Lower lobe of right lung (tissue), 2 donors: ENCODE measurements at regions not wholly inside any gene's neighbourhood (a gene's known extent, or its start where the extent isn't known, plus 50 kb on each side); places are given as distances from the start of the nearest gene placed in this dataset.

ENCODE experiments used
- ATAC-seq, 2 donors: fragments of 200-7000 bp; cut with Tn5 transposase; one replicate each; pipeline ENCODE4 v1.9.1; 2020 to 2022; ENCODE audit warnings: mild to moderate bottlenecking in 2 of 2, moderate library complexity in 2 of 2
- DNase-seq: peaks from one replicate; pipeline ENCODE4 v3.0.0-alpha.2; 2020
- H3K27ac ChIP-seq: fragments of 200-600 bp; one replicate; pipeline ENCODE4 v1.8.0; 2022
- H3K27me3 ChIP-seq: fragments of 200-600 bp; one replicate; pipeline ENCODE4 v1.8.0; 2022; ENCODE audit warnings: low read depth
- H3K36me3 ChIP-seq: fragments of 200-600 bp; one replicate; pipeline ENCODE4 v1.8.0; 2022; ENCODE audit warnings: mild to moderate bottlenecking
- H3K4me1 ChIP-seq: fragments of 200-600 bp; one replicate; pipeline ENCODE4 v1.8.0; 2022
- H3K4me3 ChIP-seq: fragments of 200-600 bp; one replicate; pipeline ENCODE4 v1.8.0; 2022; ENCODE audit warnings: mild to moderate bottlenecking
- H3K9me3 ChIP-seq: fragments of 200-600 bp; one replicate; pipeline ENCODE4 v1.8.0; 2022
- CTCF ChIP-seq: fragments of 200-600 bp; IDR thresholded peaks from one replicate; pipeline ENCODE4 v1.8.0; 2022; ENCODE audit warnings: antibody characterized with exemption, mild to moderate bottlenecking
- intact Hi-C: fragments of 100-400 bp; cut with DNase I; formaldehyde crosslinking; loops from one replicate; pipeline ENCODE4 v1.11.0; 2022
- donor health status: DM: no; HTN: yes; CAD: no; lungs with severe emphysema.

DNA sequence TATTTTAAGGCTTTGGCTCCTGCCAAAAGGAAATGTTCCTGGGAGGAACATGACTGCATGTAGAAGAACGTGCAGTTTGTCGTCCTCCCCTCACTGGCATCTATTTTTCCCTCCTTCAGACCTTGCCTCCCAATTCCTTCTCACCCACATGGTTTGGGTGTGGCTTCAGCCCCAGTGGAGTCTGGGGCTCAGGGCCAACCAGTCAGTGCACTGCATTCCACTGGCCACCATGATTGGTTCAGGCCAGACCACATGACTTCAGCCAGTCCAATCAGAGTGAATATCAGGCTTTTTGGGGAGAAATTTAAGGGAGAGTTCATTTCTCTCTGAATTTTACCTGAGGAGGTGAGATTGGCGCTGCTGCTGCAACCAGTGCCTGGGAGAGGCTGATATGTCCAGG lies 171.6 kb downstream of the ZIC5 start:
- ATAC-seq: no peak
- H3K27me3 ChIP-seq: no peaks in the 10 kb centered on the region
- no peak overlapping the region for H3K27ac ChIP-seq
- no peaks in the 10 kb centered on the region for H3K4me1 ChIP-seq
- no peak for TF ChIP-seq CTCF
- no peaks in the 10 kb centered on the region for H3K9me3 ChIP-seq
- DNase-seq: no peak
- no peaks in the 10 kb centered on the region for H3K36me3 ChIP-seq
- intact Hi-C loops: no loop called here
- no peak overlapping the region for H3K4me3 ChIP-seq

GRCh38 chr13:99798756-99799155 lies 172.8 kb downstream of the ZIC5 start:
- Histone ChIP-seq H3K27ac (no peak overlapping the region), H3K27me3 (no peaks in the 10 kb centered on the region), H3K9me3 (no peaks in the 10 kb centered on the region), H3K36me3 (no peaks in the 10 kb centered on the region), H3K4me1 (no peaks in the 10 kb centered on the region), H3K4me3 (no peak overlapping the region)
- DNase-seq (no peak), ATAC-seq (no peak)
- TF ChIP-seq CTCF: no peak
- intact Hi-C loops: no loop called here

DNA sequence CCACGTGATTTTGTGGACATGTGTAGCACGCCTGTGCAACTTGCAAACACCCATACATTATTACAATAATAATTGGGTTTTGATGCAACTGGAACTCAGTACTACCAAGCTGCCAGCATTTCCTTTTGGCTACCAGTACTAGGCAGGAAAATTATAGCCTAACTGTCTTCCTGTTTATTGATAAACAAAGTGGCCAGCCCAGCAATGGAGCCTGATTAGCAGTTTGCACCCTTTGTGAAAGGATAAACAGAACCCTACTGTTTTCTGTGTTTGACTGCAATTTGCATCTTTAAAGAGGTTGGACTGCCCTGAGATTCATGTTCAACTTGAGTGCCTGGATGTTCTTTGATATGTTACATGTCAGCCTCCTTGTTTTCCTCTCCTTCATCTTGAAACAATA lies 173.9 kb downstream of the ZIC5 start:
- DNase-seq (no peak), ATAC-seq (no peak)
- no peaks in the 10 kb centered on the region for H3K27me3 ChIP-seq
- H3K4me3 ChIP-seq: no peak overlapping the region
- H3K4me1 ChIP-seq: no peaks in the 10 kb centered on the region
- no peaks in the 10 kb centered on the region for H3K9me3 ChIP-seq
- intact Hi-C loops: no loop called here
- TF ChIP-seq CTCF: no peak
- no peaks in the 10 kb centered on the region for H3K36me3 ChIP-seq
- H3K27ac ChIP-seq: no peak overlapping the region

GRCh38 chr13:99796175-99796819 lies 175.3 kb downstream of the ZIC5 start:
- TF ChIP-seq CTCF: no peak
- ATAC-seq: no peak

GRCh38 chr13:99792079-99792921 lies 179.3 kb downstream of the ZIC5 start:
- DNase-seq: no peak
- Histone ChIP-seq H3K27me3 (no peaks in the 10 kb centered on the region), H3K27ac (no peak overlapping the region), H3K36me3 (no peaks in the 10 kb centered on the region), H3K9me3 (no peaks in the 10 kb centered on the region), H3K4me1 (no peaks in the 10 kb centered on the region), H3K4me3 (no peak overlapping the region)
- intact Hi-C loops: no loop called here
- no peak for TF ChIP-seq CTCF
- ATAC-seq: no peak

More at GRCh38 chr13:99796175-99796819, 175.3 kb downstream of the ZIC5 start:
- no peak for DNase-seq
- intact Hi-C loops: no loop called here
- no peaks in the 10 kb centered on the region for H3K27me3 ChIP-seq
- no peak overlapping the region for H3K27ac ChIP-seq
- H3K36me3 ChIP-seq: no peaks in the 10 kb centered on the region
- no peak overlapping the region for H3K4me3 ChIP-seq
- no peaks in the 10 kb centered on the region for H3K9me3 ChIP-seq
- no peaks in the 10 kb centered on the region for H3K4me1 ChIP-seq
